T-cell (primary cell): ENCODE measurements at regions not wholly inside any gene's neighbourhood (a gene's known extent, or its start where the extent isn't known, plus 50 kb on each side); places are given as distances from the start of the nearest gene placed in this dataset.

Source experiments
- ATAC-seq, 4 experiments: fragments of 200-7000 bp in 3 of 4; fragments of 150-1000 bp in 1 of 4; cut with Tn5 transposase; replicated peaks in 1 of 4; 1 replicate in 3 of 4; 2 replicates in 1 of 4; pipeline ENCODE4 v1.10.0; 2021; ENCODE audit warnings: moderate library complexity in 3 of 4, mild to moderate bottlenecking in 2 of 4, moderate number of reproducible peaks in 1 of 4
- CTCF ChIA-PET, 2 donors: fragments of 300-600 bp; sonication (Branson Sonifier 250); formaldehyde crosslinking; loops; one replicate each; lab custom pipeline; 2022; ENCODE audit warnings: antibody characterized with exemption in 2 of 2; lab: Charles Lee
- POLR2A ChIA-PET, 2 donors: fragments of 300-600 bp; sonication (Branson Sonifier 250); formaldehyde crosslinking; loops; one replicate each; lab custom pipeline; 2022; ENCODE audit warnings: antibody characterized with exemption in 2 of 2; lab: Charles Lee
- DNase-seq, 35 experiments: peaks; one replicate each; pipeline versions ENCODE4 v3.0.0 to v3.0.0-alpha.2; 2013 to 2023
- H3K27ac ChIP-seq: one replicate; pipeline ENCODE4 v1.5.1; 2013; ENCODE audit warnings: low read length
- H3K27me3 ChIP-seq, 2 experiments: replicated peaks in 1 of 2; 1 replicate in 1 of 2; 2 replicates in 1 of 2; pipeline versions ENCODE4 v1.6.1 to v1.7.0; 2013; ENCODE audit warnings: low read length in 1 of 2, mixed read lengths in 1 of 2; ENCODE audit not compliant: control insufficient read depth in 2 of 2, insufficient read depth in 2 of 2; ENCODE audit errors: extremely low read depth in 1 of 2
- H3K36me3 ChIP-seq, 2 donors: 1 replicate in 1 of 2; 2 replicates in 1 of 2; pipeline versions ENCODE4 v1.6.1 to v1.7.0; 2013; ENCODE audit warnings: low read length in 1 of 2; ENCODE audit not compliant: control insufficient read depth in 2 of 2, insufficient read depth in 1 of 2; ENCODE audit errors: extremely low read depth in 1 of 2
- H3K4me1 ChIP-seq, 2 experiments: 1 replicate in 1 of 2; 2 replicates in 1 of 2; pipeline versions ENCODE4 v1.6.1 to v1.7.0; 2013; ENCODE audit warnings: low read length in 2 of 2, mixed read lengths in 1 of 2; ENCODE audit not compliant: insufficient read depth in 2 of 2, control insufficient read depth in 1 of 2; ENCODE audit errors: extremely low read depth in 1 of 2
- H3K4me3 ChIP-seq, 2 donors: 1 replicate in 1 of 2; 2 replicates in 1 of 2; pipeline versions ENCODE4 v1.5.1 to v1.7.0; 2013; ENCODE audit warnings: mild to moderate bottlenecking in 2 of 2, low read length in 1 of 2, moderate library complexity in 1 of 2; ENCODE audit not compliant: control insufficient read depth in 1 of 2; ENCODE audit errors: extremely low read depth in 1 of 2
- H3K9me3 ChIP-seq: 2 replicates; pipeline ENCODE4 v1.7.0; 2013
- H3K27ac Mint-ChIP-seq, 2 donors: one replicate each; pipeline ENCODE4 v1.8.0; 2020 to 2021; ENCODE audit warnings: mild to moderate bottlenecking in 2 of 2, mixed read lengths in 2 of 2
- H3K27me3 Mint-ChIP-seq, 2 donors: one replicate each; pipeline ENCODE4 v1.8.0; 2021 to 2022; ENCODE audit warnings: mixed read lengths in 2 of 2
- H3K36me3 Mint-ChIP-seq: one replicate; pipeline ENCODE4 v1.8.0; 2021; ENCODE audit warnings: mixed read lengths
- H3K4me1 Mint-ChIP-seq, 3 donors: one replicate each; pipeline ENCODE4 v1.8.0; 2020 to 2022; ENCODE audit warnings: mixed read lengths in 3 of 3, mild to moderate bottlenecking in 1 of 3
- H3K4me3 Mint-ChIP-seq, 3 donors: one replicate each; pipeline ENCODE4 v1.8.0; 2020 to 2022; ENCODE audit warnings: mild to moderate bottlenecking in 3 of 3, mixed read lengths in 3 of 3, moderate library complexity in 3 of 3
- H3K9me3 Mint-ChIP-seq, 3 donors: one replicate each; pipeline ENCODE4 v1.8.0; 2020 to 2022; ENCODE audit warnings: mixed read lengths in 3 of 3
- WGBS: methylation state at CpG from one replicate; pipeline ENCODE4 v1.1.5; 2013; ENCODE audit warnings: missing lambda C conversion rate; ENCODE audit not compliant: insufficient coverage; 5-methylcytosine and 5-hydroxymethylcytosine counted together

DNA sequence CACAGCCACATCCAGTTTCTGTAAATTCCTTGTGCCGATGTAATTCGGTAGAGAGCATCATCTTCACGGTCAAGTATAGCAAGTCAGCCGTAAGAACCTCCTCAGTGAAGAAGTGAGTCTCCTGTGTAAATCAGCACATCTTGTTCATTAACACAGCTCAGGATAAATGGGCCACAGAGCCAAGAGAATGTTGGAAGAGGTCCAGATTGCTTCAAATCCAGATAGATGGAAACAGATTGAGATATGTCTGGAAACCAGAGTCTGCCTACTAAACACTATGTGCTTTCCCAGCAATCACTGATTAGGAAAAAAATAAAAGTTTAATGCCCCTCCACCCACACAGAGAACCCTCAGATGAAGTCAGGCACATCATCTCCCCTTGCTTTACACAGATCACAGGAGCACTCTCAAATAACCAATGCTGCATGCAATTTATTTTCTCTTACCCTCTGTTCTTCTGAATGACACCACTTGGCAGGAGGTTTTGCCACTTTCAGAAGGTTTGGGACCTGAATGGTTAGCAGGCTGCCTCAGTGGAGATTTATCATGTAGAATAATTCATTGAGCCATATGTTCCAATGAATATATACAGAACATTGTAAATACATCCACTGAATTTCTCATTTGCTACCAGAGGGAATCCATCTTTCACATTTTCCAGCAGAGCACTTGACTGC lies 357.7 kb downstream of the C4orf33 start:
- Mint-ChIP-seq H3K4me1 (no peaks in the 10 kb centered on the region), H3K36me3 (no peaks in the 10 kb centered on the region), H3K9me3 (peaks cover 0 to 6% (median 3%) of the 10 kb centered on the region in 3 donors), H3K4me3 (no peak overlapping the region), H3K27me3 (no peaks in the 10 kb centered on the region), H3K27ac (no peak overlapping the region)
- no peaks in the 10 kb centered on the region for H3K4me1 ChIP-seq
- no peak overlapping the region for H3K4me3 ChIP-seq
- ChIA-PET POLR2A (no interaction called here), CTCF (no interaction called here)
- DNase-seq: no peak
- H3K27me3 ChIP-seq: no peaks in the 10 kb centered on the region
- no peak overlapping the region for H3K27ac ChIP-seq
- H3K9me3 ChIP-seq: no peaks in the 10 kb centered on the region
- 100% methylated on average over 3 of the region's 4 CpGs for WGBS
- ATAC-seq: no peak
- H3K36me3 ChIP-seq: no peaks in the 10 kb centered on the region

GRCh38 chr4:129455482-129455881 lies 359.5 kb downstream of the C4orf33 start:
- ATAC-seq: no peak
- 80% methylated on average over 1 of the region's 1 CpG for WGBS
- H3K27me3 ChIP-seq: no peaks in the 10 kb centered on the region

GRCh38 chr4:129468624-129469023 lies 372.7 kb downstream of the C4orf33 start:
- no peak for DNase-seq
- ATAC-seq: no peak
- H3K27me3 Mint-ChIP-seq: no peaks in the 10 kb centered on the region
- no peak overlapping the region for H3K27ac Mint-ChIP-seq
- Histone ChIP-seq H3K36me3 (no peaks in the 10 kb centered on the region), H3K4me1 (no peaks in the 10 kb centered on the region), H3K9me3 (no peaks in the 10 kb centered on the region), H3K27ac (no peak overlapping the region), H3K27me3 (no peaks in the 10 kb centered on the region), H3K4me3 (no peak overlapping the region)
- H3K9me3 Mint-ChIP-seq: peaks cover 0 to 4% (median 3%) of the 10 kb centered on the region in 3 donors
- H3K36me3 Mint-ChIP-seq: no peaks in the 10 kb centered on the region
- no peak overlapping the region for H3K4me3 Mint-ChIP-seq
- no peaks in the 10 kb centered on the region for H3K4me1 Mint-ChIP-seq
- POLR2A ChIA-PET: no interaction called here
- WGBS: no CpG with 5 or more reads among the region's 1 CpG
- CTCF ChIA-PET: no interaction called here

More at GRCh38 chr4:129455482-129455881, 359.5 kb downstream of the C4orf33 start:
- Mint-ChIP-seq H3K4me1 (no peaks in the 10 kb centered on the region), H3K27me3 (no peaks in the 10 kb centered on the region), H3K36me3 (no peaks in the 10 kb centered on the region), H3K27ac (no peak overlapping the region), H3K4me3 (no peak overlapping the region), H3K9me3 (peaks cover 0 to 7% (median 6%) of the 10 kb centered on the region in 3 donors)
- DNase-seq: no peak
- Histone ChIP-seq H3K4me3 (no peak overlapping the region), H3K4me1 (no peaks in the 10 kb centered on the region), H3K36me3 (no peaks in the 10 kb centered on the region), H3K27ac (no peak overlapping the region), H3K9me3 (no peaks in the 10 kb centered on the region)
- POLR2A ChIA-PET: no interaction called here
- CTCF ChIA-PET: no interaction called here

- H3K4me1 Mint-ChIP-seq: no peaks in the 10 kb centered on the region
- H3K9me3 ChIP-seq: no peaks in the 10 kb centered on the region
Measured at GRCh38 chr4:129474698-129475097, 378.7 kb downstream of the C4orf33 start.

DNA sequence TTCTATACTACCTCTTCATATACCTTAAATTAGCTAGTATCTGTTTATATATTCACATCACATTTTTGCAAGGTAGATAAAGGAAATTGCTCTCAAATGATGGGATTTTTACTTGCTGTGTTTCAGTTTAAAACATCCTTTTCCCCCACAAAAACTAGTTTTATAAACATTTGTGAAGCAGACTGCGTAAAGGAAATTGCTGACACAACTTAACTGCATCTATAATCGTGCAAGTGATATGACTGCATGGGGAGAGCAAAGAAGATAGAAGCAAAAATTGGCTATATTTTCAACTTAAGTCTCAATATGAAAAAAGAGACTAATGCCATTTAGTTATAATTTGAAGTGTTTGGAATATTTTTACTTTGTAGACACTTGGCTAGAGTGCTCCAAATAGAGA lies 385.2 kb downstream of the C4orf33 start:
- Histone ChIP-seq H3K27ac (no peak overlapping the region), H3K27me3 (no peaks in the 10 kb centered on the region), H3K36me3 (no peaks in the 10 kb centered on the region), H3K9me3 (no peaks in the 10 kb centered on the region), H3K4me1 (no peaks in the 10 kb centered on the region), H3K4me3 (no peak overlapping the region)
- no peak overlapping the region for H3K4me3 Mint-ChIP-seq
- ATAC-seq: no peak
- H3K27ac Mint-ChIP-seq: no peak overlapping the region
- no CpG with 5 or more reads among the region's 2 CpGs for WGBS
- ChIA-PET CTCF (no interaction called here), POLR2A (interaction anchor here in 1 of 2 donors (0.6 kb wide), 1 partner anchor 1279 kb away, joined by 3 read pairs; no protein-coding TSS in a partner anchor)
- no peak for DNase-seq
- H3K36me3 Mint-ChIP-seq: no peaks in the 10 kb centered on the region
- H3K4me1 Mint-ChIP-seq: no peaks in the 10 kb centered on the region
- no peaks in the 10 kb centered on the region for H3K27me3 Mint-ChIP-seq
- H3K9me3 Mint-ChIP-seq: peaks cover 0 to 4% (median 0%) of the 10 kb centered on the region in 3 donors

More at GRCh38 chr4:129474698-129475097, 378.7 kb downstream of the C4orf33 start:
- Mint-ChIP-seq H3K9me3 (peaks cover 11 to 16% (median 15%) of the 10 kb centered on the region in 3 donors), H3K4me3 (no peak overlapping the region), H3K27me3 (no peaks in the 10 kb centered on the region), H3K27ac (no peak overlapping the region), H3K36me3 (no peaks in the 10 kb centered on the region)
- no peaks in the 10 kb centered on the region for H3K27me3 ChIP-seq
- H3K4me3 ChIP-seq: no peak overlapping the region
- no peaks in the 10 kb centered on the region for H3K4me1 ChIP-seq
- POLR2A ChIA-PET: no interaction called here
- 85% methylated on average over 4 of the region's 4 CpGs for WGBS
- DNase-seq: no peak
- H3K27ac ChIP-seq: no peak overlapping the region
- no peak for ATAC-seq
- CTCF ChIA-PET: no interaction called here
- no peaks in the 10 kb centered on the region for H3K36me3 ChIP-seq

- DNase-seq (no peak), ATAC-seq (no peak)
- no peaks in the 10 kb centered on the region for H3K27me3 Mint-ChIP-seq
- ChIA-PET CTCF (no interaction called here), POLR2A (no interaction called here)
- Histone ChIP-seq H3K9me3 (no peaks in the 10 kb centered on the region), H3K27ac (no peak overlapping the region), H3K36me3 (no peaks in the 10 kb centered on the region), H3K4me3 (no peak overlapping the region), H3K27me3 (no peaks in the 10 kb centered on the region), H3K4me1 (no peaks in the 10 kb centered on the region)
- no peaks in the 10 kb centered on the region for H3K36me3 Mint-ChIP-seq
- no CpG with 5 or more reads among the region's 1 CpG for WGBS
- no peak overlapping the region for H3K27ac Mint-ChIP-seq
- H3K4me1 Mint-ChIP-seq: no peaks in the 10 kb centered on the region
- peaks cover 0 to 9% (median 2%) of the 10 kb centered on the region in 3 donors for H3K9me3 Mint-ChIP-seq
- no peak overlapping the region for H3K4me3 Mint-ChIP-seq
Measured at GRCh38 chr4:129488427-129488826, 392.5 kb downstream of the C4orf33 start.
